ENCODE measurements at regions not wholly inside any gene's neighbourhood (a gene's known extent, or its start where the extent isn't known, plus 50 kb on each side); places are given as distances from the start of the nearest gene placed in this dataset.

- no peaks in the 10 kb centered on the region for H3K4me1 ChIP-seq (ENCODE audit: control insufficient read depth, insufficient read depth, low read length)
- BruUV-seq (replicated peaks): no TSS peak
- H3K4me3 ChIP-seq: no peak overlapping the region
- no peak overlapping the region for H2AFZ ChIP-seq (ENCODE audit: control insufficient read depth, low read depth, low read length)
- no peak for FAIRE-seq
- ATAC-seq: no peak
- no peak overlapping the region for H3K4me2 ChIP-seq (ENCODE audit: control insufficient read depth, insufficient read depth)
- no peak for DNase-seq (ENCODE audit: low read depth, low spot score)
- TF ChIP-seq POLR2A (IDR thresholded peaks at IDR 0.05; ENCODE audit: low read depth, low read length): no peak
- no peak for TF ChIP-seq PAX5 (IDR thresholded peaks at IDR 0.05; ENCODE audit: borderline replicate concordance, low read depth, low read length)
- no peak for TF ChIP-seq POLR2AphosphoS5 (IDR thresholded peaks at IDR 0.05; ENCODE audit: low read length)
- TF ChIP-seq SIN3A (IDR thresholded peaks at IDR 0.05; ENCODE audit: low read depth, low read length): no peak
- intact Hi-C loops (cut with micrococcal nuclease; ENCODE audit: unreplicated experiment) (no loop called here), in situ Hi-C loops (cut with MboI) (no loop called here)
- no peaks in the 10 kb centered on the region for H3K79me2 ChIP-seq (ENCODE audit: control insufficient read depth, insufficient read depth, low read length)
- ChIA-PET CTCF (no interaction called here), RAD21 (ENCODE audit: unreplicated experiment) (no interaction called here), POLR2A (no interaction called here), SMC1A (ENCODE audit: uncharacterized antibody, unreplicated experiment) (no interaction called here)
- H3K27ac ChIP-seq (ENCODE audit: control insufficient read depth, insufficient read depth): no peak overlapping the region
- no peaks in the 10 kb centered on the region for H4K20me1 ChIP-seq (ENCODE audit: control insufficient read depth, insufficient read depth)
- no peak overlapping the region for H3K9ac ChIP-seq (ENCODE audit: control insufficient read depth, insufficient read depth, low read length)
- H3K9me3 ChIP-seq (replicated peaks; ENCODE audit: control insufficient read depth, insufficient read depth, low read length): no peaks in the 10 kb centered on the region
- H3K36me3 ChIP-seq (ENCODE audit: control insufficient read depth in 2 of 2, insufficient read depth in 2 of 2, low read length in 1 of 2): no peaks in the 10 kb centered on the region
- no peaks in the 10 kb centered on the region for H3K27me3 ChIP-seq (replicated peaks in 1 of 2; ENCODE audit: control insufficient read depth in 2 of 2, insufficient read depth in 2 of 2, low read length in 1 of 2)
Observed at GRCh38 chr5:24353611-24354010, 291.2 kb downstream of the CDH10 start.

- ChIA-PET CTCF (no interaction called here), POLR2A (no interaction called here)
- no TSS peak for BruUV-seq (replicated peaks)
- TF ChIP-seq, protein P1, sequence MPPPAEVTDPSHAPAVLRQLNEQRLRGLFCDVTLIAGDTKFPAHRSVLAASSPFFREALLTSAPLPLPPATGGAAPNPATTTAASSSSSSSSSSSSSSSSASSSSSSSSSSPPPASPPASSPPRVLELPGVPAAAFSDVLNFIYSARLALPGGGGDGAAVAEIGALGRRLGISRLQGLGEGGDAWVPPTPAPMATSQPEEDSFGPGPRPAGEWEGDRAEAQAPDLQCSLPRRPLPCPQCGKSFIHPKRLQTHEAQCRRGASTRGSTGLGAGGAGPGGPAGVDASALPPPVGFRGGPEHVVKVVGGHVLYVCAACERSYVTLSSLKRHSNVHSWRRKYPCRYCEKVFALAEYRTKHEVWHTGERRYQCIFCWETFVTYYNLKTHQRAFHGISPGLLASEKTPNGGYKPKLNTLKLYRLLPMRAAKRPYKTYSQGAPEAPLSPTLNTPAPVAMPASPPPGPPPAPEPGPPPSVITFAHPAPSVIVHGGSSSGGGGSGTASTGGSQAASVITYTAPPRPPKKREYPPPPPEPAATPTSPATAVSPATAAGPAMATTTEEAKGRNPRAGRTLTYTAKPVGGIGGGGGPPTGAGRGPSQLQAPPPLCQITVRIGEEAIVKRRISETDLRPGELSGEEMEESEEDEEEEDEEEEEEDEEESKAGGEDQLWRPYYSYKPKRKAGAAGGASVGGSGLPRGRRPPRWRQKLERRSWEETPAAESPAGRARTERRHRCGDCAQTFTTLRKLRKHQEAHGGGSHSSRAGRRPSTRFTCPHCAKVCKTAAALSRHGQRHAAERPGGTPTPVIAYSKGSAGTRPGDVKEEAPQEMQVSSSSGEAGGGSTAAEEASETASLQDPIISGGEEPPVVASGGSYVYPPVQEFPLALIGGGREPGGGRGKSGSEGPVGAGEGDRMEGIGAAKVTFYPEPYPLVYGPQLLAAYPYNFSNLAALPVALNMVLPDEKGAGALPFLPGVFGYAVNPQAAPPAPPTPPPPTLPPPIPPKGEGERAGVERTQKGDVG (CRISPR knock-in tag; IDR thresholded peaks at IDR 0.05): no peak
- no peak for TF ChIP-seq SP1 (IDR thresholded peaks at IDR 0.05; ENCODE audit: low read depth, low read length)
- no peak for TF ChIP-seq TCF7 (IDR thresholded peaks at IDR 0.05; ENCODE audit: borderline replicate concordance)
- no peak for TF ChIP-seq RUNX3 (IDR thresholded peaks at IDR 0.05; ENCODE audit: low read length)
- TF ChIP-seq, protein P2, sequence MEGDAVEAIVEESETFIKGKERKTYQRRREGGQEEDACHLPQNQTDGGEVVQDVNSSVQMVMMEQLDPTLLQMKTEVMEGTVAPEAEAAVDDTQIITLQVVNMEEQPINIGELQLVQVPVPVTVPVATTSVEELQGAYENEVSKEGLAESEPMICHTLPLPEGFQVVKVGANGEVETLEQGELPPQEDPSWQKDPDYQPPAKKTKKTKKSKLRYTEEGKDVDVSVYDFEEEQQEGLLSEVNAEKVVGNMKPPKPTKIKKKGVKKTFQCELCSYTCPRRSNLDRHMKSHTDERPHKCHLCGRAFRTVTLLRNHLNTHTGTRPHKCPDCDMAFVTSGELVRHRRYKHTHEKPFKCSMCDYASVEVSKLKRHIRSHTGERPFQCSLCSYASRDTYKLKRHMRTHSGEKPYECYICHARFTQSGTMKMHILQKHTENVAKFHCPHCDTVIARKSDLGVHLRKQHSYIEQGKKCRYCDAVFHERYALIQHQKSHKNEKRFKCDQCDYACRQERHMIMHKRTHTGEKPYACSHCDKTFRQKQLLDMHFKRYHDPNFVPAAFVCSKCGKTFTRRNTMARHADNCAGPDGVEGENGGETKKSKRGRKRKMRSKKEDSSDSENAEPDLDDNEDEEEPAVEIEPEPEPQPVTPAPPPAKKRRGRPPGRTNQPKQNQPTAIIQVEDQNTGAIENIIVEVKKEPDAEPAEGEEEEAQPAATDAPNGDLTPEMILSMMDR (IDR thresholded peaks at IDR 0.05 in 2 of 3, conservative IDR thresholded peaks at IDR 0.05 in 1 of 3; ENCODE audit: control insufficient read depth in 2 of 3, extremely low read depth in 1 of 3, insufficient read depth in 1 of 3, low read depth in 3 of 3, low read length in 3 of 3): no peak
- TF ChIP-seq EP300 (IDR thresholded peaks at IDR 0.05; ENCODE audit: borderline replicate concordance in 1 of 2, control insufficient read depth in 1 of 2, low read depth in 2 of 2, low read length in 2 of 2): no peak
- TF ChIP-seq MTA2 (IDR thresholded peaks at IDR 0.05; ENCODE audit: low read depth): no peak
- TF ChIP-seq CEBPB (IDR thresholded peaks at IDR 0.05; ENCODE audit: borderline replicate concordance in 1 of 2, low read depth in 2 of 2, low read length in 2 of 2): no peak
- no peak for TF ChIP-seq ASH2L (IDR thresholded peaks at IDR 0.05; ENCODE audit: borderline replicate concordance, low read depth)
- no peak for TF ChIP-seq TAF1 (IDR thresholded peaks at IDR 0.05; ENCODE audit: borderline replicate concordance, low read depth, low read length)
Observed at GRCh38 chr5:24363789-24364481, 280.8 kb downstream of the CDH10 start.

More at GRCh38 chr5:24363789-24364481, 280.8 kb downstream of the CDH10 start:
- Histone ChIP-seq H3K27ac (ENCODE audit: control insufficient read depth, insufficient read depth) (no peak overlapping the region), H3K9me3 (replicated peaks; ENCODE audit: control insufficient read depth, insufficient read depth, low read length) (no peaks in the 10 kb centered on the region), H3K4me3 (no peak overlapping the region), H3K9ac (ENCODE audit: control insufficient read depth, insufficient read depth, low read length) (no peak overlapping the region), H3K36me3 (ENCODE audit: control insufficient read depth in 2 of 2, insufficient read depth in 2 of 2, low read length in 1 of 2) (no peaks in the 10 kb centered on the region), H4K20me1 (ENCODE audit: control insufficient read depth, insufficient read depth) (no peaks in the 10 kb centered on the region), H2AFZ (ENCODE audit: control insufficient read depth, low read depth, low read length) (no peak overlapping the region), H3K27me3 (replicated peaks in 1 of 2; ENCODE audit: control insufficient read depth in 2 of 2, insufficient read depth in 2 of 2, low read length in 1 of 2) (no peaks in the 10 kb centered on the region), H3K4me2 (ENCODE audit: control insufficient read depth, insufficient read depth) (no peak overlapping the region), H3K4me1 (ENCODE audit: control insufficient read depth, insufficient read depth, low read length) (no peaks in the 10 kb centered on the region), H3K79me2 (ENCODE audit: control insufficient read depth, insufficient read depth, low read length) (no peaks in the 10 kb centered on the region)
- intact Hi-C loops (cut with micrococcal nuclease; ENCODE audit: unreplicated experiment) (no loop called here), in situ Hi-C loops (cut with MboI) (no loop called here)
- 61% methylated on average over 9 of the region's 9 CpGs for WGBS (ENCODE audit: insufficient coverage, insufficient replicate concordance, low lambda C conversion rate, missing lambda C conversion rate)
- no peak for FAIRE-seq
- ChIA-PET RAD21 (ENCODE audit: unreplicated experiment) (no interaction called here), SMC1A (ENCODE audit: uncharacterized antibody, unreplicated experiment) (no interaction called here)
- DNase-seq (ENCODE audit: low read depth, low spot score): no peak
- no peak for ATAC-seq

All from GM12878 (cell line).